ENCODE measurements at regions not wholly inside any gene's neighbourhood (a gene's known extent, or its start where the extent isn't known, plus 50 kb on each side); places are given as distances from the start of the nearest gene placed in this dataset.
"Not testable (repeated sequence)": the region's sequence is repeated elsewhere in the genome, so short reads cannot be mapped to it uniquely, and the experiment has no call there.

GRCh38 chr7:52779004-52779403 is 256.4 kb upstream of the POM121L12 start:
- DNase-seq (ENCODE audit: low spot score): no peak

DNA sequence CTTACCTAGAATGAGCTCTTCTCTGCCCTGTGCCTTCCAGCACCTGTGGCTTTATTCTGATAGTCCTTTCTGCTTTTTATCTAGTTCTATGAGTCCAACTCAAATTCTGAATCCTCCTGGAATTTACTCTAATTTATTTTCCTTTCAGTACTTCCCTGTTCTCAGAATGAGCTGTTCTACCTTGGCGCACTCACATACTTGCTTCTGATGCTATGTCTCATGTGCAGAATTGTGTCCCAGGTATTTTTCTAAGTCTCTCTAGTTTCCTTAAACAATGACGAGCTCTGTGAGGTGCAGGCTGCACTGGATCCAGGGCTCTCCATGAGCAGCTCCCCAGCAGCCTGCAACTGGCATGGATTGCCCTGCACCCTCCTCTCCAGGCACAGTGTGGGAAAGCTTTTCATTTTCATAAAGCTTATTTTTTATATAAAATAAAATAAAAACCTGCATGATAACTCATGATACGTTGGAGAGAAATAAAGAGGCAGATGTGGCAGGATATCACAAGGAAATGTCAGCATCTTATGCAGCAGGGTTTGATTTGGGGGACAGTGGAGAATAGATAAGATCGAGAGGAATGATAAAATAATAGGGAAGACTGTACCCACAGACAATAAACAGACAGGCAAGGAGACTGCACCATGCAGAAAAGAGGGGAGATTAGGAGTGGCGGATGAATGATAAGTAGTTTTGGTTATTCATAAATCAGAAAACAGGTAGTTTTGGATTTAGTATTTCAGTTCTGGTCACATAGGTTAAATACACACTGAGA is 258.2 kb upstream of the POM121L12 start:
- no peak for DNase-seq (ENCODE audit: low spot score)

DNA sequence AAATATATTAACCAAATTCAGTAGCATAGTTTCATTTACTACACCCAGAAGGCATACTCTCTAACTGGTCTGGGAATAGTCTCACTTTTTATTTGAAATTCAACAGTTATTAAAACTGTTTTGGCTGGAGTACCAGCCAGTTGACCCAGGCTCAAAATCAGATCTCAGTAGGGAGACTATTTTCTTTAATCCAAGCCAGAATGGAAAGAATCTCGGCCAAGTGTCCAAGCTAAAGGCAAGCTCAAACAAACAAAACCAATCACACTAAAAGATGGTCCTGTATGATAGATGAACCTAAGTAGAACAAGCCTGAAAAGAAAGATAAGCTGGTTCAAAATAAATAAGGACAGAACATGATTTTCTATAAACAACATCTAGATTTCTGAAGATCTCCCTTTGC is 259.6 kb upstream of the POM121L12 start:
- no peak for DNase-seq (ENCODE audit: low spot score)

DNA sequence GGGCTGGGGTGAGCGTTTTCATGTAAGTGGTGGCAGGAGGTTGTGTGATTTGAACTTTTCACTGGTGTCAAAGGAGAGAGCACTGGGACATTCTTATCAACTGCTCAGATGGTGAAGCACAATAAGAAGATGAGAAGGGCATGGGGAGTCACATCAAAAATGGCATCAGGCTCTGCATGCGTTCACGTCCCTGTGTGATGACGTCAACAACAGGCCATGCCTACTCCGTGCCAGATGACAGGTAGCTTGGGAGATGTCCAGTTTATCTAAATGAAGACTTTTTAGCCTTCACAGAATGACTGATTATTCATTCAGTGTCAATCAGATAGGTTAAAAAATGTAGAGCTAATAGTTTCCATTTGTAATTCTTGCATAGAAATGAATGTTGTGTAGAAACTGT is 264.3 kb upstream of the POM121L12 start:
- DNase-seq (ENCODE audit: low spot score): no peak

DNA sequence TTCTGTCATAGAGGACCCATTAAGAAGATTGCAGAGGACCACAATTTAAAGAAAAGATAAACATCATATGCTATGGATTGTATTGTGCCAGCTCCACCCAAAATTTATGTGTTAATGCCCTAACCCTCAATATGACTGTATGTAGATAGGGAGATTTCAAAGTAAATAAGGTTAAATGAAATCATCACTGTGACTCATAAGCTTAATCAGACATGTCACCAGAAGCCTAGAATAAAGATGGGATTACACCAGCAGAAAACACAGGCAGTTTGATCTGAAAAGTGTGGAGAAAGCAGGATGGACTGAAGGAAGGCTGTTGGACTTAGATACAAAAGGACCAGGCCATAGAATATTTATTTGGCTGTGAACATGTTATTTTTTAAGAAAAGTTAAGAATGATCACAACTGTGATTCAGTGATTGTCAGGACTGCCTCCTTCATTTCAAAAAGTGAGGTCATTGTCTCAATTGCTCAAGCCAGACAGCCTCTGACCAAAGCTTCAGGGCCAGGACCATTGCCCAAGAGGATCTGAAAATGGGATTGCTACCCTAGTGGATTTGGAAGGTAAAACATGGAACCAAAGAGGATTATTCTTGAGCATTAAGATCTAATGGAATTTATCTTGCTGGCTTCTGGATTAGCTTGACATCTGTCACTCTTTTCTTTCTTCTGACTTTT is 270.8 kb upstream of the POM121L12 start:
- DNase-seq (ENCODE audit: low spot score): no peak

GRCh38 chr7:52758356-52758755 is 277.1 kb upstream of the POM121L12 start:
- DNase-seq (ENCODE audit: low spot score): no peak

DNA sequence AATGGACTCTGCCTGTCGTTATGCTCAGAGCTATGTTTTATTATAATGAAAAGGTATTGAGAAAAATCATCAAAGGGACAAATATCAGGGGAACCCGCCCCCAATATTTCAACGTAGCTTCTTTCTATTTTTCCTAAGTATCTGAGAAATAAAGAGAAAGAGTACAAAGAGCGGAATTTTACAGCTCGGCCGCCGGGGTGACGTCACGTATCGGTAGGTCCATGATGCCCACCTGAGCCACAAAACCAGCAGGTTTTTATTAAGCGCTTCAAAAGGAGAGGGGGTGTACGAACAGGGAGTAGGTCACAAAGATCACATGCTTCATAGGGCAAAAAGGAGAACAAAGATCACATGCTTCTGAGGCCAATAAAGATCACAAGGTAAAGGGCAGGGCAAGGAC is 281.6 kb upstream of the POM121L12 start:
- no peak for DNase-seq (ENCODE audit: low spot score)

- no peak for DNase-seq (ENCODE audit: low spot score)
Observed at GRCh38 chr7:52752891-52753290, 282.5 kb upstream of the POM121L12 start.

GRCh38 chr7:52749880-52750279 is 285.6 kb upstream of the POM121L12 start:
- no peak for DNase-seq (ENCODE audit: low spot score)

GRCh38 chr7:52747817-52748216 is 287.6 kb upstream of the POM121L12 start:
- no peak for DNase-seq (ENCODE audit: low spot score)

DNA sequence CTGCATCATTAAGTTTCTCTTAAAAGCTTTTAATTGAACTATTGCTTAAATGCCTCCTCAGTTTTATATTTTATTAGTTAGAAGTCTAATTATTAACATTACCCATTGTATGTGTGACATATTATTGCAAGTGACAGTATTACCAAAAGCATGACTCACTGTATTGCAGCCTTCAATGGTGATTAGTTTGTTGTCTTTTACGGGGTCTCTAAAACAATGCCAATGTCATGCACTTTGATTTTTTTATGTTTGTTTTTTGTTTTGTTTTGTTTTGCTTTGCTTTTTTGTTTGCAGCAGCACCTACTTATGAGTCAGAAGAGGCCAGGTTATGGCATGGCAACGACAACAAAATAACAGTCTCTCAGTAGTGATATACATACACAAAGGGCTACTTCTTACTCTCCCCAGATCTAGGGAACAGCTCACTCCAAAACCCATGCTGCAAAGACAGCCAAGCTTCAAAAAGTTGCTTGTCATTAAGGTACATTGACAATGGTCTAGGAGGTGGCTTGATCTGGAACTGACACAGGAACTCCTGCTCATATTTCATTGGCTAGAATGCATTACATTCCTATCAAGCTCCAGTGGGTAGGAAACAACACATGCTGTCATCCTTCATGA is 293.7 kb upstream of the POM121L12 start:
- no peak for DNase-seq (ENCODE audit: low spot score)

DNA sequence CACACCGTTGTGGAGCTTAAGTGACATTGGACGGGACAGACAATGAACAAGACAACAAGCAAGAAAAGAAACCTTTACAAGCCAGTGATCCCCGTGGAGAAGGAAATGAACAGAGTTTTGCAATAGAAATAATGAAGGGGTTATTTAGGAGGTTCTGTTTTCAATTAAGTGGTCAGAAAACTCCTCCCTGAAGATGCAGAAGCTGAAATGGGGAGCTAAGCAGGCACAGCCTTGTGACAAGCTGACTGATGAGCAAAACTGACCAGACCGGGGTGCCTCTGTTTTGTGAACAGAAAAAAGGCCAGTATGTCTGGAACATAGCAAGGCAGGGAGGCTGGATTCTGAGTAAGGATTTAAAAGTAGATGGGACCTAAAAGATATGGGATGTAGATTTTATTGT is 299.8 kb upstream of the POM121L12 start:
- no peak for DNase-seq (ENCODE audit: low spot score)

DNA sequence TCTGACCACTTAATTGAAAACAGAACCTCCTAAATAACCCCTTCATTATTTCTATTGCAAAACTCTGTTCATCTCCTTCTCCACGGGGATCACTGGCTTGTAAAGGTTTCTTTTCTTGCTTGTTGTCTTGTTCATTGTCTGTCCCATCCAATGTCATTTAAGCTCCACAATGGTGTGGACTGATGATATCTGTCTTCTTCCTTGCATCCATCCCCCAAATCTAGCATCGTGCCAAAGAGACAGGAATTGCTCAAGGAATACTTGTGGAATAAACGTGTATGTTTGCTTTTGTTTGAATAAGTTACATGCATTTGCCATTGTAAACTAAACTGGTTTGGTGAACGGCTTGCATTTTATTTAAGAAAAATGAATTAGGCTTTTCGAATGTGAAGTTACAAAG is 306.8 kb upstream of the POM121L12 start:
- DNase-seq (ENCODE audit: low spot score): not testable (repeated sequence)

- no peak for DNase-seq (ENCODE audit: low spot score)
Observed at GRCh38 chr7:52727632-52728031, 307.8 kb upstream of the POM121L12 start.

GRCh38 chr7:52726986-52727385 is 308.4 kb upstream of the POM121L12 start:
- DNase-seq (ENCODE audit: low spot score): no peak

GRCh38 chr7:52726493-52726892 is 308.9 kb upstream of the POM121L12 start:
- no peak for DNase-seq (ENCODE audit: low spot score)

GRCh38 chr7:52723606-52724005 is 311.8 kb upstream of the POM121L12 start:
- no peak for DNase-seq (ENCODE audit: low spot score)

DNA sequence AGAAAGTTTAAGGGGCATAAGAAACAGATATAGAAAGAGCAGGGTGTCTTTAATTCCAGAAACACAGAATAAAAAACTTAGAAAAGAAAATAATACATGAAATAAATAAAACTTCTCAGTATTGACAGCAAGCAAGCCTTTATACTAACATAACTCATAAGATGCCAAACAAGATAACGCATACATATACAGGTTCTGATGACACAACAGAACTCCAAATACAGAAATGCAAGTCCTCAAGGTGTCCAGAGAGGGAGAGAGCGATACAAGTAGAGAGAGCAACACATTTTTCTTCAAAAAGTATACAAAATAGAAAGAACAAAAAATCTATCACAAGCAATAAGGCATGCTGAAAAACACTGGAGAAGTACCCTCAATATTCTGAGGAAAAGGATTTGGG is 314.6 kb upstream of the POM121L12 start:
- no peak for DNase-seq (ENCODE audit: low spot score)

DNA sequence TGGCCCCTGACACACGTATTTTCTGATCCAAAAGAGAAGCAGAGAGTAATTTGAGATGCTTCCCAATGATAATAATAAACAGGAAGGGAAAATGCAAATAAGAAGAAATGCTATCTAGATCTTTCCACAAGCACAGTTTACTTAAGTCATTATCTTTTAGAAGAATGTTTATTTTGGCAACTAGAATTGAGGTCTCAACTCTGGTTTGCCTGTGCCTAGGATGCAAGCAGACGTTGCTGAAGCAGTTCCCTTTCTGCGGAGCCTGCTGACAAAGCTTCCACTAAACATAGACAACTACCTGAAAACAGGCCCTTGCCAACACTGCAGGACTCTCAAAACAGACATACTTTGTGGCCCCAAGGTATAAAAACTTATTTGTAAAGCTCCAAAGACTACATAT is 315.8 kb upstream of the POM121L12 start:
- DNase-seq (ENCODE audit: low spot score): no peak

DNA sequence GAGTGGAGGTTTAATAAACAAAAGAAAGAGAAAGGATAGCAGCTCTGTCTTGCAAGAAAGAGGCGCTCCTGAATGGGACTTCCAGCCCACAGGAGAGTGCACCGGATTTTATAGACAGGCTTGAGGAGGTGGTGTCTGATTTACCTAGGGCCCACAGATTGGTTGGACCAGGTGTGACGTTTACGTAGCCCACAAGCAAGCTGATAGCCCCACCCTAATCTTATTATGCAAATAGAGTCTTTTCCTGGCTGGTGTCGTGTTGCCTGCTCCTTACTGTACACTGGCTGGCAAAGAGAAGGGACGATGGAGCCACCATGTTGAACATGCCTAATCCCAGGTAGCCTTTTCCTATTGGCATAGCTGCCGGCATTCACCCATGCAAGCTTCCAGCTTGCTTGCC is 319.7 kb upstream of the POM121L12 start:
- no peak for DNase-seq (ENCODE audit: low spot score)

DNA sequence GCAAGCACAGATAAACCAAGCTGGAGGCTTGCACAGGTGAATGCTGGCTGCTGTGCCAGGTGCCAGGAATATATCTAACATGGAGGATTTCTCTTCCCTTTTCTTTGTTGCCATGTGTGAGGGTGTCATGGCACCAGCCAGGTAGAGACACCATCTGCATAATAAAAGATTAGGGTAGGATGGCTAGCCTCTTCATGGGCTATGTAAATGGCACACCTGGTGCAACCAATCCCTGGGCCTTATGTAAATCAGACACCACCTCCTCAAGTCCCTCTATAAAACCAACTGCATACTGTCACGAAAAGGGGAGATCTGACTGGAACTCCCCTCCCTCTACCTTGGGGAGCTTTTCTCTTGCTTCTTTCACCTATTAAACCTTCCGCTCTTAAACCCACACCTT is 322.5 kb upstream of the POM121L12 start:
- no peak for DNase-seq (ENCODE audit: low spot score)

DNA sequence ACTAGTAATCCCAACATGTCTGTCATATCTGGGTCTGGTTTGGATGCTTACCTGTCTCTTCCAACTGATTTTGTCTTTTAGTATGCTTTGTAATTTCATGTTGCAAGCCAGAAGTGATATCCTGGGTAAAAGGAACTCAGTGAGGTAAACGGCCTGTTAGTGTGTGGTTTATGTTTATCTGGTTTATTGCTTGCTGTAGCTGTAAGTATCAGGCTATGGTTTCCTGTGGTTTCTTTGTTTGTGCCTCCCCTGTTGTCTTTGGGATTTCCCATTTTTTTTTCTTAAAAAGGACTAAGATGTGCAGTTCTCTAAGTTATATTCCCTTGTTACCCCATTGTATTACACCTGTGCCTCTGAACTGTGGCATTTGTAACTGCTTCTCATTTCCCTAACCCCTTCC is 323.5 kb upstream of the POM121L12 start:
- no peak for DNase-seq (ENCODE audit: low spot score)

DNA sequence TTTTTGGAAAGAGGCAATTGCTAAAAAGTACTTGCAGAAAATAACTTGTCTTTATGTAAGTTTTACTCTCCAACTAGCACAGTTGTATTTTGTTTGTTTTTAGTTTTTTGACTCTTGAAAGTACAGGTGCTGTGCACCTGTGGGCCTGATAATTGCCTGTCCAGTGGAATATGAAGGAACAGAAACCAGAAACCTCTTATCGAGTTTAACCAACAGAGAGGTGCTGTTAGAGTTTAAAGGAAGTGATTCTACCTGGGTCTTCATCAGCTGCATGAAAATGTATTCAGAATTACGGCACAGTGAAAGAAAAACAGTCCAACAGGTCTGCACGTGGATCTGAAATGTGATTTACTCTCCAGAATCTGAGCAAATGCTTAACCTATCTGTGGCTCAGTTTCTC is 326.6 kb upstream of the POM121L12 start:
- DNase-seq (ENCODE audit: low spot score): no peak
